Thyroid gland (tissue), 4 donors: ENCODE measurements at regions not wholly inside any gene's neighbourhood (a gene's known extent, or its start where the extent isn't known, plus 50 kb on each side); places are given as distances from the start of the nearest gene placed in this dataset.

Experiments
- DNase-seq, 2 donors: peaks; one replicate each; pipeline ENCODE4 v3.0.0-alpha.2; 2019
- H3K27ac ChIP-seq, 3 donors: fragments of 200-600 bp; sonication (generic); 1 replicate in 2 of 3; 2 replicates in 1 of 3; pipeline ENCODE4 v1.5.1; 2016 to 2019; ENCODE audit warnings: mild to moderate bottlenecking in 1 of 3, moderate library complexity in 1 of 3
- H3K27me3 ChIP-seq: fragments of 200-600 bp; sonication (generic); one replicate; pipeline ENCODE4 v1.5.1; 2019
- H3K36me3 ChIP-seq, 2 donors: fragments of 200-600 bp; sonication (generic); one replicate each; pipeline ENCODE4 v1.5.1; 2016 to 2019
- H3K4me1 ChIP-seq, 2 donors: fragments of 200-600 bp; sonication (generic); one replicate each; pipeline ENCODE4 v1.5.1; 2017 to 2019
- H3K4me3 ChIP-seq, 3 donors: fragments of 200-600 bp; sonication (generic); replicated peaks in 1 of 3; 1 replicate in 2 of 3; 2 replicates in 1 of 3; pipeline ENCODE4 v1.5.1; 2016; ENCODE audit warnings: mild to moderate bottlenecking in 1 of 3
- H3K9me3 ChIP-seq: fragments of 200-600 bp; sonication (generic); one replicate; pipeline ENCODE4 v1.5.1; 2017
- POLR2A ChIP-seq, 2 donors: fragments of 450-650 bp; IDR thresholded peaks; one replicate each; pipeline ENCODE4 v1.6.1; 2017; ENCODE audit warnings: antibody characterized with exemption in 2 of 2, mild to moderate bottlenecking in 2 of 2, moderate library complexity in 1 of 2
- WGBS, 2 donors: methylation state at CpG; one replicate each; pipeline ENCODE4 v1.1.5; 2017; 5-methylcytosine and 5-hydroxymethylcytosine counted together
- intact Hi-C: fragments of 100-400 bp; cut with DNase I; formaldehyde crosslinking; loops from one replicate; pipeline ENCODE4 v1.15.1; 2023
- TF ChIP-seq, protein P1 (sequence below), 6 experiments: fragments of 200-600 bp in 3 of 6; fragments of 450-650 bp in 3 of 6; sonication (generic) in 3 of 6; IDR thresholded peaks; one replicate each; pipeline ENCODE4 v1.5.1; 2016 to 2019; ENCODE audit warnings: antibody characterized with exemption in 6 of 6, mild to moderate bottlenecking in 2 of 6, inconsistent platforms in 1 of 6, moderate library complexity in 1 of 6

DNA sequence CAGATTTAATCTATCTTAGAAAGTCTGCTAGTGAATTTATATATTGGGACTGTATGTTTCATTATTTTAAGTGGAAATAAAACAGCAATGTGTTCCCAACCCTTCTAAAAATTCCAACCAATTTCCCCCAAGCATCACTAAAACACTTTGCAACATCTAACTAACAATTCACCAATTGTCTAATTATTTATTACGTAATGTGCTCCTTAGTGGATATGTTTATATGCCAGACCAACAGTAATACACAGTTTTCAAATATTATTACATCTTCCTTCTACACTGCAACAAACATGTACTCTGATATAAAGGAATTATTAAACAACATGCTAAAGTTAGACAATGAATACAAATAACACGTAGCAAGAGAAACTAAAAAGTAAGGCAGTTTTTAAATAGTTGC, 262.6 kb upstream of the THBS1 start:
- Histone ChIP-seq H3K4me1 (no peaks in the 10 kb centered on the region), H3K4me3 (no peak overlapping the region), H3K9me3 (no peaks in the 10 kb centered on the region), H3K36me3 (no peaks in the 10 kb centered on the region), H3K27me3 (no peaks in the 10 kb centered on the region), H3K27ac (no peak overlapping the region)
- intact Hi-C loops, result no loop called here
- WGBS, 2 donors, result 92 to 93% methylated on average over 2 of the region's 2 CpGs
- TF ChIP-seq POLR2A (IDR thresholded peaks at IDR 0.05), result no peak
- TF ChIP-seq, protein P1, sequence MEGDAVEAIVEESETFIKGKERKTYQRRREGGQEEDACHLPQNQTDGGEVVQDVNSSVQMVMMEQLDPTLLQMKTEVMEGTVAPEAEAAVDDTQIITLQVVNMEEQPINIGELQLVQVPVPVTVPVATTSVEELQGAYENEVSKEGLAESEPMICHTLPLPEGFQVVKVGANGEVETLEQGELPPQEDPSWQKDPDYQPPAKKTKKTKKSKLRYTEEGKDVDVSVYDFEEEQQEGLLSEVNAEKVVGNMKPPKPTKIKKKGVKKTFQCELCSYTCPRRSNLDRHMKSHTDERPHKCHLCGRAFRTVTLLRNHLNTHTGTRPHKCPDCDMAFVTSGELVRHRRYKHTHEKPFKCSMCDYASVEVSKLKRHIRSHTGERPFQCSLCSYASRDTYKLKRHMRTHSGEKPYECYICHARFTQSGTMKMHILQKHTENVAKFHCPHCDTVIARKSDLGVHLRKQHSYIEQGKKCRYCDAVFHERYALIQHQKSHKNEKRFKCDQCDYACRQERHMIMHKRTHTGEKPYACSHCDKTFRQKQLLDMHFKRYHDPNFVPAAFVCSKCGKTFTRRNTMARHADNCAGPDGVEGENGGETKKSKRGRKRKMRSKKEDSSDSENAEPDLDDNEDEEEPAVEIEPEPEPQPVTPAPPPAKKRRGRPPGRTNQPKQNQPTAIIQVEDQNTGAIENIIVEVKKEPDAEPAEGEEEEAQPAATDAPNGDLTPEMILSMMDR (IDR thresholded peaks at IDR 0.05), result no peak
- DNase-seq, result no peak

DNA sequence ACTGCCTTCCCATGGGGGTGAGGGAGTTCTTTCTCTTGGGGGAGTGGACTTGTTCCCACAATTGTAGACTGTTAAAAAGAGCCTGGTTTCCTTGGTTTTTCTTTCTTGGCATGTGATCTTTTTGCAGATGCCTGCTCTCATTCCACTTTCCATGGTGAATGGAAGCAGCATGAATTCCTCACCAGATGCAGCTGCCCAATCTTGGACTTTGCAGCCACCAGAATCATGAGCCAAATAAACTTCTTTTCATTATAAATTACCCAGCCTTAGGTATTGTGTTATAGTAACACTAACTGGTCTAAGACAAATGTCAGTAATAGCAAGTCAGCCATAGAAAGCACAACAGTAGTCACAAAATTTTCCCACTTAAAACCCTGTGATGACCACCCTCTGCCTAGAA, 260.5 kb upstream of the THBS1 start:
- no peak for DNase-seq
- Histone ChIP-seq H3K4me3 (no peak overlapping the region), H3K4me1 (no peaks in the 10 kb centered on the region), H3K27me3 (no peaks in the 10 kb centered on the region), H3K27ac (no peak overlapping the region), H3K9me3 (no peaks in the 10 kb centered on the region), H3K36me3 (no peaks in the 10 kb centered on the region)
- TF ChIP-seq POLR2A (IDR thresholded peaks at IDR 0.05), result no peak
- TF ChIP-seq, protein P1 (IDR thresholded peaks at IDR 0.05), result no peak
- intact Hi-C loops, result no loop called here

DNA sequence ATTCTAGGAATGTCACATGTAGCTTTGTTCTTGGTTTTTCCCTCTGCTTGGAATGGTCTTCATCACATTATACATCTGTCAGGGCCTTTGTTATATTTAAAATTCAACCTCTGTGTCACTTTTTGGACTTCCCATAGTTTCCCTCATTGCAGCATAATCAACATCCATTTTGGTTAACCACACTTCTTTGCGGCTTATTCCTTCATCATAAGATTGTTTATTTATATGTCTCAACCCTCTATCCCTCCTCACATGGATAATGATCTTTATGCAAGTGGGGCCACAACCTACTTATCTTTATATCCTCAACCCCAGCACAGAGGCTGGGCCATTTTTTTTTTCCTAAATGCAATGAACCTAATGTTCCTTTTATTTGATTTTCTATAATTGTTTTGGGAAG, 260.0 kb upstream of the THBS1 start:
- TF ChIP-seq, protein P1 (IDR thresholded peaks at IDR 0.05), result no peak
- TF ChIP-seq POLR2A (IDR thresholded peaks at IDR 0.05), result no peak
- H3K4me1 ChIP-seq, result no peaks in the 10 kb centered on the region
- 97 to 98% methylated on average over 1 of the region's 1 CpG for WGBS, 2 donors
- no peak overlapping the region for H3K4me3 ChIP-seq
- no peaks in the 10 kb centered on the region for H3K27me3 ChIP-seq
- no peak for DNase-seq
- H3K27ac ChIP-seq, result no peak overlapping the region
- no peaks in the 10 kb centered on the region for H3K36me3 ChIP-seq
- intact Hi-C loops, result no loop called here
- H3K9me3 ChIP-seq, result no peaks in the 10 kb centered on the region

DNA sequence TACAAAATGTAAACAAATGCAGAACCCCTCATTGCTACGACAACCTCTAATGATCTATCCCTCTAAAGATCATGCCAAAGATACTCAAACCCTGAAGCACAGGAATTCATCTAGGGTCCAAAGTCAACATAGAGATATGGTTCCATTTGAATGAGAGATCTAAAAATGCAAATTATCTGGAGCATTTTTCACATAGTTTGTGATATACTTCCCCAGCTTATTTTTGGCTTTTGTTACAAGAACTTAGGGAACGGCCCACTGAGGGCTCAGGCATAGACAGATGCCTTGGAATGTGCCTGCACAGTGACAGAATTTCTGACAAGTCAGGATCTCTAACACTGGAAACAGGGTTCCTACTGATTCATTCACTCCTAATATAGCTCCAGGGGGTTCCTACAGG, 258.9 kb upstream of the THBS1 start:
- TF ChIP-seq, protein P1 (IDR thresholded peaks at IDR 0.05), result no peak
- TF ChIP-seq POLR2A (IDR thresholded peaks at IDR 0.05), result no peak
- intact Hi-C loops, result no loop called here

DNA sequence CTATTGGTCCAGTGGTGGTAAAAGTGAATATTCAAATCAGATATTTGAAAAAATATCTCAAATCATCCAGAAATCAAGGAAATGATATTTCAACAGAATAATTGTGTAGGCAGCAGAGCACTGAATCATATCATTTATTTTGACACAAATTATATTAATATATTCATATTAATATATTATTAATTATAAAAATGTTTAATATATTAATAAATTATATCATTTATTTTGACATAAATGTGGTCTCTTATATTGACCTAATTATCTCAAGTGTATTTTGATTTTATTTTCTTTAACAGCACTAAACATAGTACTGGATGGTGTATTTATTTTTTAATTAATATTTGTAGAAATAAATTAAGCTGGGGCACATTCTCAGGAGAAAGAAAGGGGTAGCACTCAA, 257.7 kb upstream of the THBS1 start:
- intact Hi-C loops, result no loop called here

More for the DNA sequence above, 258.9 kb upstream of the THBS1 start:
- 74 to 78% methylated on average over 2 of the region's 2 CpGs for WGBS, 2 donors
- Histone ChIP-seq H3K9me3 (no peaks in the 10 kb centered on the region), H3K27me3 (no peaks in the 10 kb centered on the region), H3K36me3 (no peaks in the 10 kb centered on the region), H3K27ac (no peak overlapping the region), H3K4me3 (no peak overlapping the region), H3K4me1 (no peaks in the 10 kb centered on the region)
- no peak for DNase-seq

More for the DNA sequence above, 257.7 kb upstream of the THBS1 start:
- H3K4me1 ChIP-seq, result no peaks in the 10 kb centered on the region
- no peak for DNase-seq
- no peaks in the 10 kb centered on the region for H3K36me3 ChIP-seq
- H3K9me3 ChIP-seq, result no peaks in the 10 kb centered on the region
- H3K27me3 ChIP-seq, result no peaks in the 10 kb centered on the region
- no peak for TF ChIP-seq POLR2A (IDR thresholded peaks at IDR 0.05)
- TF ChIP-seq, protein P1 (IDR thresholded peaks at IDR 0.05), result no peak
- H3K4me3 ChIP-seq, result no peak overlapping the region
- H3K27ac ChIP-seq, result no peak overlapping the region
